Fibroblast of the aortic adventitia (primary cell): ENCODE measurements at regions not wholly inside any gene's neighbourhood (a gene's known extent, or its start where the extent isn't known, plus 50 kb on each side); places are given as distances from the start of the nearest gene placed in this dataset.
A peak's percentile ranks its signal among the peaks of the same experiment; 100 is the strongest.

Experiments used
- DNase-seq: peaks from one replicate; pipeline ENCODE4 v3.0.0-alpha.2; 2010; ENCODE audit warnings: low read depth
- H3K4me3 ChIP-seq: 2 replicates; pipeline ENCODE4 v1.5.1; 2011; ENCODE audit warnings: low read depth, mild to moderate bottlenecking, control low read depth, low read length, moderate library complexity
- TF ChIP-seq, protein P1 (sequence below): IDR thresholded peaks from 2 replicates; pipeline ENCODE4 v1.5.1; 2011; ENCODE audit warnings: mild to moderate bottlenecking, low read length, control low read depth, inconsistent platforms; ENCODE audit not compliant: insufficient read depth

DNA sequence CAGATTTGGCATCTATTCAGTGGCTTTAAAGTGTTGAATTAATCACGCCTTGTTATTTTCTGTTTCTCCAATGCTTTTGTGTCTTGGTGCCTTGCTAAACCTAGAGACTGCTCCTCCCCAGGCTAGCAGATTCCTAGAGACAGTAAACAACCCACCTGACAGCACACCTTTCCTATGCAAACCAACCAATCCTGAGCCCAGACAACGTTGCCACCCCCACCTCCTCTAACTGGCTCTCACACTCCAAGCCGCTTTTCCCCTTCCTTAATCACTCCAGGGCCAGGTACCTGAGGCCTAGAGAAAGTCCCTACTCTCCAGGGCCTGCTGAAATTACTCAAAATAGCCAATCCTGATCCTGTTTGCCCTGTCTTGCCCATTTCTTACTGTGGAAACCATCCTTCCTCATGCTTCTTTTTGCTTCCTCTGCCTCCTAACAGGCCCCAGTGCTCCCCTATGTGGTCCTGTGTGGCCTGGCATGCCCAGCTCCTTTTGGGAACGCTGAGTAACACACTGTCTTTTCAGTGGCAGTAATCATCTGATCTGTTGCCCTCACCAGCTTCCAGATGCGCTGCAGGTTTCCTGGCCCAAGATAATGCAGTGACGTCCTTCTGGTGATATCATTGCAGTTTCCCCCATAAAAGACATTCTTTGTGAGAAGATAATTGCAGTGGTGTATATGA is 53.4 kb downstream of the GAS1 start:
- DNase-seq, result no peak
- TF ChIP-seq, protein P1, sequence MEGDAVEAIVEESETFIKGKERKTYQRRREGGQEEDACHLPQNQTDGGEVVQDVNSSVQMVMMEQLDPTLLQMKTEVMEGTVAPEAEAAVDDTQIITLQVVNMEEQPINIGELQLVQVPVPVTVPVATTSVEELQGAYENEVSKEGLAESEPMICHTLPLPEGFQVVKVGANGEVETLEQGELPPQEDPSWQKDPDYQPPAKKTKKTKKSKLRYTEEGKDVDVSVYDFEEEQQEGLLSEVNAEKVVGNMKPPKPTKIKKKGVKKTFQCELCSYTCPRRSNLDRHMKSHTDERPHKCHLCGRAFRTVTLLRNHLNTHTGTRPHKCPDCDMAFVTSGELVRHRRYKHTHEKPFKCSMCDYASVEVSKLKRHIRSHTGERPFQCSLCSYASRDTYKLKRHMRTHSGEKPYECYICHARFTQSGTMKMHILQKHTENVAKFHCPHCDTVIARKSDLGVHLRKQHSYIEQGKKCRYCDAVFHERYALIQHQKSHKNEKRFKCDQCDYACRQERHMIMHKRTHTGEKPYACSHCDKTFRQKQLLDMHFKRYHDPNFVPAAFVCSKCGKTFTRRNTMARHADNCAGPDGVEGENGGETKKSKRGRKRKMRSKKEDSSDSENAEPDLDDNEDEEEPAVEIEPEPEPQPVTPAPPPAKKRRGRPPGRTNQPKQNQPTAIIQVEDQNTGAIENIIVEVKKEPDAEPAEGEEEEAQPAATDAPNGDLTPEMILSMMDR, result no peak
- H3K4me3 ChIP-seq, result no peak overlapping the region

- TF ChIP-seq, protein P1, result no peak
- no peak overlapping the region for H3K4me3 ChIP-seq
- peak; percentile 40 for DNase-seq
Observed at GRCh38 chr9:86892576-86892975, 54.7 kb downstream of the GAS1 start.

DNA sequence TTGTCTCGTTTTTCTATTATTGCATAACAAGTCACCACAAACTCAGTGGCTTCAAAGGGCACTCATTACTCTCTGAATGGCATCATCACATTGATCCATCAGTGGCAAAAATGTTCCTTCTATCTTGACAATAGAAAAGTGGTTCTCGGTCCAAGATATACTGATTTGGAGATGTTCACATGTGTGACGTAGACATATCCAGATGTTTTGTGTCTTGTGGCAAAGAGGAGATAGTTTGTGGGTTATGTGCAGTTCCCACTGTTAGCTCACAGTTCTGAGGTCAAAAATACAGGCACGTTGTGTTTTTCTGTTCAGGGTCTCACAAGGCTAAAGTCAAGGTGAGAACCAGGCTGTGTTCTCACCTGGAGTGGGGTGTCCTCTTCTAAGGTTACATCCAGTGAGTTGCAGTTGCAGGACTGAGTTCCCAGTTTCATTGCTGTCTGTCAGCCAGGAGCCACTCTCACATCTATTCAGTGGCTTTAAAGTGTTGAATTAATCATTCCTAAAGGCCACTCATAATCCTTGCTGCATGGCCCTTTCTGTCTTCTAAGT is 55.3 kb downstream of the GAS1 start:
- no peak overlapping the region for H3K4me3 ChIP-seq
- DNase-seq, result no peak
- TF ChIP-seq, protein P1, result no peak

DNA sequence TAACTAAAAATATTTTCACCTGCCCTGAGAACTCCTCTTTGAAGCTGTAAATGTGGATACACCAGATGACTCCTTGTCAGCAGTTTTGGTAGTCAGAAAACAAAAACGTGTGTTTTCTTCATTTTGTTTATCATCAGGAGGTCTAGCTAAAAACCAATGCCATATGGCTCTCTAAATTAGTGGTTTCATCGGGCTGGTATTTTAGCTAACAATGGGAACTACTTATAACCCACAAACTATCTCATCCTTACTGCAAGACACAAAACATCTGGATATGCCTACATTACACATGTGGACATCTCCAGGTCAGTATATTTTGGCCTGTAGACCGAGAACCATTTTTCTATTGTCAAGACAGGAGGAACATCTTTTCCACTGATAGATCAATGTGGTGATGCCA is 56.2 kb downstream of the GAS1 start:
- H3K4me3 ChIP-seq, result no peak overlapping the region
- TF ChIP-seq, protein P1, result no peak
- no peak for DNase-seq

- TF ChIP-seq, protein P1, result no peak
- no peak overlapping the region for H3K4me3 ChIP-seq
- no peak for DNase-seq
Observed at GRCh38 chr9:86885232-86885631, 62.1 kb downstream of the GAS1 start.

DNA sequence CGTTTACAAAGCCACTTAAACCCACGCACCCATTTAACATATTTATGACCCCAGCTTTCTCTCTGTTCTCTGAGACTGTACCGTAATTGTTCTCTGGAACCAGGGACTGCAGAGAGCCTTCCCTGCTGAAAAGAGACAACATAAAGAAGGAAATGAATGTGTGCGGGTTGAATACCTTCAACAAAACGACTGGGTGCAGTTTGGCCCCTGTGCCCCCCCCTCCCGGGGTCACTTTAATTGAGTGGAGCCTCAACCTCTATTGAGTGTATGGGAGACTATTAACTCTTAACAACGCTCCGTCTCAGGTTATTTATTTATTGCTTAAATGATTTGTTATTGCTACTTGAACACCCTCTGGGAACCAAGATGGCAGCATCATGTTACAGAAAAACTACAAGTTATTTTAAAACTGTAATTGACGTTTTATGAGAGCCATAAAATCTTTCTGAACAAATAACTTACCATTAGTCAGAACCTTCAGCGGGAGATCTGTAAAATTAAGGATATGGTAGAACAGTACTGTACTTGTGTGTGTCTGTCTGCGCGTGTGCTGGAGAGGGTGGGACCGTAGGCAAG is 70.6 kb downstream of the GAS1 start:
- DNase-seq, result no peak
- no peak overlapping the region for H3K4me3 ChIP-seq
- TF ChIP-seq, protein P1, result no peak
